GM19438 (cell line): ENCODE measurements at regions not wholly inside any gene's neighbourhood (a gene's known extent, or its start where the extent isn't known, plus 50 kb on each side); places are given as distances from the start of the nearest gene placed in this dataset.
"Not testable (repeated sequence)": the region's sequence is repeated elsewhere in the genome, so short reads cannot be mapped to it uniquely, and the experiment has no call there.

Experiments
- ATAC-seq: cut with Tn5 transposase; IDR thresholded peaks from one replicate; pipeline ENCODE4 v1.9.1; 2021; ENCODE audit warnings: low read depth; ENCODE audit not compliant: unreplicated experiment

DNA sequence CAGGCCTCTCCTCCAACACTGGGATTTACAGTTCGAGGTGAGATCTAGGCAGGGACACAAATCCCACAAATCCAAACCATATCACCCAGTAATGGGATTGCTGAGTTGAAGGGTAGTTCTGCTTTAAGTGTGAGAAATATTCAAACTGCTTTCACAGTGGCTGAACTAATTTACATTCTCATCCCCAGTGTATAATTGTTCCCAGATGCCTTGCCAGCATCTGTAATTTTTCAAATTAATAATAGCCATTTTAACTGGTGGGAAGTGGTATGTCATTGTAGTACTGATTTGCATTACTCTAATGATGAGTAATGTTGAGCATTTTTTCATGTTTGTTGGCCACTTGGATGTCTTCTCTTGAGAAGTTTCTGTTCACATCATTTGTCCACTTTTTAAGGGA, 592.8 kb upstream of the GRM3 start:
- ATAC-seq = no peak

DNA sequence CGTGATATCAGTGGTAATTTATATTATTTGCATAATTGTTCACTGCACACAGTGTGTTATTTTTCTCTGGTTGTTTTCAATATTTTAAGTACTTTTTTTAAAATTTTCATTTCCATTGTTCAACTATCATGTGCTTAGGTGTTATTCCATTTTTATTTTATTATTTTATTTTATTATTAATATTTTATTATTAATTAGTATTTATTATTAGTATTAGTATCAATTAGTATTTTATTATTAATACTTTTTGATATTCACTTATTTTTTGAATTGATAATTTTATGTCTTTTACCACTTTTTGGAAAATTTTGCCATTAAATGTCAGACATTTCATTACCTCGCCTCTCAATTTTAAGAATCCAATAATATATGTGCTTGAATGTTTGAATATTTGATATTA, 593.8 kb upstream of the GRM3 start:
- ATAC-seq = no peak

GRCh38 chr7:86045197-86045596, 598.5 kb upstream of the GRM3 start:
- ATAC-seq = not testable (repeated sequence)

GRCh38 chr7:86025807-86026206, 617.9 kb upstream of the GRM3 start:
- ATAC-seq = no peak

DNA sequence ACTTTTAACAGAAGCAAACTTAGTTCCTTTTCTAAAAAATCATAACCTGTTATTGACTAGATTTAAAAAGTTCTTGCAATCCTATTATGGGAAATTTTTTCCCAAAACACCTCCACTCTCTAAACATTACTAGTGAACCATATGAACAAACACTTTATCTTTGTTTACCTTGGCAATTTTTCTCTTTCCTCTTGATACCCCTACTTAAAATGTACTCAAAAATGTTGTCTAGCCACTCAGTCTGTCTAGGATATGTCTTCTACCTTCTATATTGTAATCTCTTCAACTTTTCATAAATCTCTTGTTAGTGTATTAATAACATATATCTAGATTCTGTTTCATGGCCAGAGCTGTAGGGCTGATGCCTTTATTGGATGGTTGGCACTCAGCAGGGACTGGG, 630.0 kb upstream of the GRM3 start:
- no peak for ATAC-seq

- no peak for ATAC-seq
Observed at GRCh38 chr7:86012971-86013370, 630.7 kb upstream of the GRM3 start.

DNA sequence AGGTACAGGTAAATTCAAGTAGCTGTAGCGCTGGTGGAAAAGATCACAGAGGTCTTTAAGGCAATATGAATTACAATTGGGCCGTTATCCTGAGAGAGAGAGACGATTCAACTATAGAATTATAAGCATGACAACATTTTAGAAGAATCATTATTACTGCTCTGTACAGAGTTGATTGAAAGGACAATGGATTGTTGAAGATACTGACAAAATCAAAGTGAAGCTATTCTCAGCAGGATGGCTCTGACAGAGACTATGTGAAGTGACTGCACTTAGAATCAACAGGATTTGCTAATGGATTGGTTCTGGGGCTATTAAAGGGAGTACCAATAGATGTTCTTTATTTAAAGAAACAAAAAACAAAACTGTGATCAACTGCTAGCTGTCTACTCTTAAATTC, 634.8 kb upstream of the GRM3 start:
- ATAC-seq = no peak

DNA sequence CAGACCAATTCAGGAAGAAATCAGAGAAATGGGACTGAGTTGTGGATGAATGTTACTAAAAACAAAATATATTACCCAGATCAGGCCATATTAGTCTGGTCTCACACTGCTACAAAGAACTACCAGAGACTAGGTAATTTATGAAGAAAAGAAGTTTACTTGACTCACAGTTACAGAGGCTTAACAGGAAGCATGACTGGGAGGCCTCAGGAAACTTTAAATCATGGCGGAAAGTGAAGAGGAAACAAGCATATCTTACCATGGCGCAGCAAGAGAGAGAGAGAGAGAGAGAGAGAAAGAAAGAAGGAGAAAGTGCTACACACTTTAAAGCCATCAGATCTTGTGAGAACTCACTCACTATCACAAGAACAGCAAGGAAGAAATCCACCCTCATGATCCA, 636.8 kb upstream of the GRM3 start:
- no peak for ATAC-seq

DNA sequence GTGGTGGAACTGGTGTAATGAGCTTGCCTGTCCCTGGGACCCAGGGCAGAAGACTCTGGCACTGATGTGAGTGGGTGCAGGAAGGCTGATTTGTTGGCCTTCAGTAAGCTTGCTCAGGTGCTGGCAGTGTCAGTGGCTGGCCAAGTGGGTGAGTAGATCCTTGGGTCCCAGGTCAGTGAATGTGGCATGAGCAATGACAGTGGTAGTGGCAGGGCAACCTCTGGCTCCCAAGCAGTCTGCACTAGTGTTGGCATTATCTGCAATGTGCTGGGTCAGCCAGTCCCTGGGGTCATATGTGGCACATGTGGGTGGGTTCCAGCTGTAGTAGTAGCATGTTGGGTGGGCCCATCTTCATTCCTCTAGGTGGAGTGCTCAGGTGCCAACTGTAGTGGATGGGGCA, 640.9 kb upstream of the GRM3 start:
- no peak for ATAC-seq

- no peak for ATAC-seq
Observed at GRCh38 chr7:85997515-85997914, 646.2 kb upstream of the GRM3 start.

GRCh38 chr7:85995101-85995500, 648.6 kb upstream of the GRM3 start:
- ATAC-seq = no peak

DNA sequence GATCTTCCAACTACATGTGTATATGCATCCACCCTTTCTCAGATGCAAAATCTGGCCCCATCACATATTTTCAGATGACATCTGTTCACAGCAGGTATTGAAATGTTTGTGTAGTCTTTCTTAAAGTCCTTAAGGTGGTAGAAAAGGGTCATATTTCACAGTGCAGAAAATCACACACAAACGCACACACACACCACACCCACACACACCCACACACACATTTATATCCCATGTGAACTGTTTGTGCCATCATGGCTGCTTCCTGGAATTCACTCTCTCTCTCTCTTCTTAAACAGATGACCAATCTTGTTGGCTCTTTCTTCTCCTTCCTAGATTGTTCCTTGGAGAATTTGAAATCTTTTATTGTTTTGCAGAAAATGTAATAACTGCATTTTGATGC, 663.0 kb upstream of the GRM3 start:
- no peak for ATAC-seq

GRCh38 chr7:85974176-85974575, 669.5 kb upstream of the GRM3 start:
- ATAC-seq = no peak

- no peak for ATAC-seq
Observed at GRCh38 chr7:85972504-85973141, 671.1 kb upstream of the GRM3 start.

GRCh38 chr7:85954961-85955360, 688.7 kb upstream of the GRM3 start:
- ATAC-seq = no peak

- no peak for ATAC-seq
Observed at GRCh38 chr7:85950871-85951270, 692.8 kb upstream of the GRM3 start.

DNA sequence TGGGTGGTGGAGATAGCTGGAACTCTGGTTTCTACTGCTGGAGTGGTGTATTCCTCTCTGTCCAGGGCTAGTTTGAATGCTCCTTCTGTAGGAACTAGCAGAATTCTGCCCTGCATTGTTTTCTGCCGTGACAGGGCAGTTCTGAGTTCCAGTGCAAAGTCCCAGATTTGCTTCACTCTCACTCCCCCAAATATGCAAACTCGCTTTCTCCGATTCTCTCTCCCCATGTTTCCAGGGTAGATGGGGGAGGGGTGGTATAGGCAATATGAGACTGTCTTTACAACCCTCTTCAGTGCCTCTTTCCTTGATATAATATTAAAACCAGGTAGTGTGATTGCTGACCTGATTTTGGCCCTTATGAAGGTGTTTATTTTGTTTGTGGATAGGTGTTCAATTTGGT, 693.3 kb upstream of the GRM3 start:
- ATAC-seq = no peak

GRCh38 chr7:85947767-85948166, 695.9 kb upstream of the GRM3 start:
- no peak for ATAC-seq

- ATAC-seq = no peak
Observed at GRCh38 chr7:85940798-85941197, 702.9 kb upstream of the GRM3 start.

GRCh38 chr7:85931919-85932318, 711.8 kb upstream of the GRM3 start:
- ATAC-seq = no peak

GRCh38 chr7:85928500-85928899, 715.2 kb upstream of the GRM3 start:
- no peak for ATAC-seq

GRCh38 chr7:85927226-85927625, 716.5 kb upstream of the GRM3 start:
- no peak for ATAC-seq

- ATAC-seq = no peak
Observed at GRCh38 chr7:85924062-85924461, 719.6 kb upstream of the GRM3 start.
